Inferior parietal cortex (tissue), 1 donor: ENCODE measurements at regions not wholly inside any gene's neighbourhood (a gene's known extent, or its start where the extent isn't known, plus 50 kb on each side); places are given as distances from the start of the nearest gene placed in this dataset.

Experiments used
- DNase-seq: peaks from one replicate; pipeline ENCODE4 v3.0.0-alpha.2; 2016; ENCODE audit errors: extremely low spot score

- no peak for DNase-seq
Measured at GRCh38 chr10:123573236-123574108, 92.7 kb upstream of the GPR26 start.

GRCh38 chr10:123574109-123574698 is 92.0 kb upstream of the GPR26 start:
- DNase-seq, result no peak

GRCh38 chr10:123575105-123575504 is 91.0 kb upstream of the GPR26 start:
- DNase-seq, result no peak

GRCh38 chr10:123576706-123577105 is 89.4 kb upstream of the GPR26 start:
- no peak for DNase-seq

GRCh38 chr10:123577921-123578461 is 88.2 kb upstream of the GPR26 start:
- DNase-seq, result no peak

GRCh38 chr10:123578721-123579120 is 87.4 kb upstream of the GPR26 start:
- no peak for DNase-seq

GRCh38 chr10:123579675-123580074 is 86.5 kb upstream of the GPR26 start:
- DNase-seq, result no peak

GRCh38 chr10:123580426-123580825 is 85.7 kb upstream of the GPR26 start:
- DNase-seq, result no peak

GRCh38 chr10:123581656-123582055 is 84.5 kb upstream of the GPR26 start:
- DNase-seq, result no peak

- DNase-seq, result peak; percentile 86
Measured at GRCh38 chr10:123582084-123582989, 83.8 kb upstream of the GPR26 start.

- DNase-seq, result peak; percentile 77
Measured at GRCh38 chr10:123583639-123584418, 82.3 kb upstream of the GPR26 start.

- DNase-seq, result no peak
Measured at GRCh38 chr10:123584419-123584775, 81.8 kb upstream of the GPR26 start.

- no peak for DNase-seq
Measured at GRCh38 chr10:123585477-123586445, 80.4 kb upstream of the GPR26 start.

GRCh38 chr10:123587110-123587509 is 79.0 kb upstream of the GPR26 start:
- no peak for DNase-seq

- DNase-seq, result no peak
Measured at GRCh38 chr10:123588386-123588914, 77.7 kb upstream of the GPR26 start.

- no peak for DNase-seq
Measured at GRCh38 chr10:123595661-123596060, 70.5 kb upstream of the GPR26 start.

- DNase-seq, result no peak
Measured at GRCh38 chr10:123597676-123598075, 68.5 kb upstream of the GPR26 start.

GRCh38 chr10:123599366-123599849 is 66.7 kb upstream of the GPR26 start:
- DNase-seq, result no peak

- DNase-seq, result no peak
Measured at GRCh38 chr10:123600177-123600576, 66.0 kb upstream of the GPR26 start.

GRCh38 chr10:123603130-123603529 is 63.0 kb upstream of the GPR26 start:
- no peak for DNase-seq
